Nephron progenitor cell (in vitro differentiated cells): ENCODE measurements at regions not wholly inside any gene's neighbourhood (a gene's known extent, or its start where the extent isn't known, plus 50 kb on each side); places are given as distances from the start of the nearest gene placed in this dataset.
A peak's percentile ranks its signal among the peaks of the same experiment; 100 is the strongest.

Source experiments
- DNase-seq: peaks from one replicate; pipeline ENCODE4 v3.0.0; 2021
- H3K27ac Mint-ChIP-seq: 2 replicates; pipeline ENCODE4 v1.8.0; 2021; ENCODE audit warnings: mild to moderate bottlenecking, moderate library complexity, mixed read lengths
- H3K27me3 Mint-ChIP-seq: 2 replicates; pipeline ENCODE4 v1.8.0; 2021; ENCODE audit warnings: mild to moderate bottlenecking, low read depth, mixed read lengths; ENCODE audit not compliant: poor library complexity
- H3K36me3 Mint-ChIP-seq: 2 replicates; pipeline ENCODE4 v1.8.0; 2021; ENCODE audit warnings: low read depth, mixed read lengths
- H3K4me1 Mint-ChIP-seq: 2 replicates; pipeline ENCODE4 v1.8.0; 2021; ENCODE audit warnings: mixed read lengths
- H3K4me3 Mint-ChIP-seq: 2 replicates; pipeline ENCODE4 v1.8.0; 2021; ENCODE audit warnings: mild to moderate bottlenecking, moderate library complexity, mixed read lengths
- H3K9me3 Mint-ChIP-seq: 2 replicates; pipeline ENCODE4 v1.8.0; 2021; ENCODE audit warnings: mild to moderate bottlenecking, moderate library complexity, mixed read lengths
- TF ChIP-seq, protein P1 (sequence below): fragments of 200-600 bp; sonication (generic); IDR thresholded peaks from 2 replicates; pipeline ENCODE4 v1.5.0; 2021; ENCODE audit warnings: antibody characterized with exemption

DNA sequence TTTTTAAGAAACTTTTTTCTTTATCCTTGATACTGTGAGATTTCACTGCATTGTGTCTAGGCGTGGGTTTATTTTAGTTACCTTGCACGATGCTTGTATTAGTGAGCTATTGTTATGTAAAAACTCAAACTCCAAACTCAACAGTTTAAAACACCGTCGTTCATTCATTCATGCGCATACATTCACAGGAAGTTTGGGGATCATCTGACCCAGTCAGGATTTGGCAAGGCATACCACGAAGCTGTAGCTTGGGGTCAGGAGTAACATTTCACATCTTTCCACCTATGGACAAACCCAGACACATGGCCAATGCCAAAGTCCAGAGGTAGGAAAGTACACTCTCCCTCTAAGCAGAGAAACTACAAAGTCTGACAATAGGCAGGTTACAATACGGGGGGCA lies 324.6 kb upstream of the CHRM3 start:
- H3K27ac Mint-ChIP-seq: no peak overlapping the region
- no peaks in the 10 kb centered on the region for H3K4me1 Mint-ChIP-seq
- TF ChIP-seq, protein P1, sequence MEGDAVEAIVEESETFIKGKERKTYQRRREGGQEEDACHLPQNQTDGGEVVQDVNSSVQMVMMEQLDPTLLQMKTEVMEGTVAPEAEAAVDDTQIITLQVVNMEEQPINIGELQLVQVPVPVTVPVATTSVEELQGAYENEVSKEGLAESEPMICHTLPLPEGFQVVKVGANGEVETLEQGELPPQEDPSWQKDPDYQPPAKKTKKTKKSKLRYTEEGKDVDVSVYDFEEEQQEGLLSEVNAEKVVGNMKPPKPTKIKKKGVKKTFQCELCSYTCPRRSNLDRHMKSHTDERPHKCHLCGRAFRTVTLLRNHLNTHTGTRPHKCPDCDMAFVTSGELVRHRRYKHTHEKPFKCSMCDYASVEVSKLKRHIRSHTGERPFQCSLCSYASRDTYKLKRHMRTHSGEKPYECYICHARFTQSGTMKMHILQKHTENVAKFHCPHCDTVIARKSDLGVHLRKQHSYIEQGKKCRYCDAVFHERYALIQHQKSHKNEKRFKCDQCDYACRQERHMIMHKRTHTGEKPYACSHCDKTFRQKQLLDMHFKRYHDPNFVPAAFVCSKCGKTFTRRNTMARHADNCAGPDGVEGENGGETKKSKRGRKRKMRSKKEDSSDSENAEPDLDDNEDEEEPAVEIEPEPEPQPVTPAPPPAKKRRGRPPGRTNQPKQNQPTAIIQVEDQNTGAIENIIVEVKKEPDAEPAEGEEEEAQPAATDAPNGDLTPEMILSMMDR: no peak
- H3K27me3 Mint-ChIP-seq: no peaks in the 10 kb centered on the region
- no peak for DNase-seq
- no peaks in the 10 kb centered on the region for H3K36me3 Mint-ChIP-seq
- no peaks in the 10 kb centered on the region for H3K9me3 Mint-ChIP-seq
- no peak overlapping the region for H3K4me3 Mint-ChIP-seq

DNA sequence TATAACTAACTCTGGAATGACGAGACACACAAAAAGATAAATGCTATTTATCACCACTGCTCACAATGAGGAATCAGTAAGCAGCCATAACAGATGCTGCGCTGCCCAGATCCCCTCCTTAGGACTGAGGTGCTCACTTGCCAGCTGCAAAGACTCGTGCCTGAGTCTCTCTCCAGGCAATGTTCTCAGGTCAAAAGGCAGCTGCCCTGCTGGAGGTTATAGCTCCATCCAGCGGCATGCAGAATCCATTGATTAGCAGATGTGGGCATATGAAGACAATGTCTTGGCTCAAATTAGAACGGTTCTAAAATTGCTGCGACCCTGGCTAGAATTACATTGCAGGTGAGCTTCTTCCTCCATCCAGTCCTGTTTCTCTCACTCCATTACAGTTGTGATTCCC lies 328.2 kb upstream of the CHRM3 start:
- Mint-ChIP-seq H3K27ac (no peak overlapping the region), H3K27me3 (no peaks in the 10 kb centered on the region), H3K36me3 (no peaks in the 10 kb centered on the region), H3K9me3 (peaks cover 14% of the 10 kb centered on the region), H3K4me1 (no peaks in the 10 kb centered on the region), H3K4me3 (no peak overlapping the region)
- no peak for DNase-seq
- TF ChIP-seq, protein P1: no peak

DNA sequence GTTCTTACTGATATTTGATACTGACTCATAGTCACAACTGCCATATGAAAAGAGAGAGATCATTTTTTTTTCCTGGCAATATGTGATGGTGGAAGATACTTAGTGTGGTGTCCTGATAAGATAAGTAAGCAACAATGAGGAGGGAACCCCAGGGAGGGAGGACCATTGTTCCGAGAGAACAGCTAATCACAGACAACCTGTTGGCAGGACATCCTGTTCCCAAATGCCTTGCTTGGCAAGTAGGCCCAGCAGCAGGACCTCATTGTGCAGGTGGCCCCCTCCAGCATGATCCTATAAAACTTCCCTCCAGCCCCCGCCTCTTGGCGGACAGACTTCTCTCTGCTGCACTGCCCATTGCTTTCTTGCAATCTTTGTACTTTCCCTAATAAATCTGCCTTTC lies 329.4 kb upstream of the CHRM3 start:
- no peak for DNase-seq
- no peaks in the 10 kb centered on the region for H3K36me3 Mint-ChIP-seq

DNA sequence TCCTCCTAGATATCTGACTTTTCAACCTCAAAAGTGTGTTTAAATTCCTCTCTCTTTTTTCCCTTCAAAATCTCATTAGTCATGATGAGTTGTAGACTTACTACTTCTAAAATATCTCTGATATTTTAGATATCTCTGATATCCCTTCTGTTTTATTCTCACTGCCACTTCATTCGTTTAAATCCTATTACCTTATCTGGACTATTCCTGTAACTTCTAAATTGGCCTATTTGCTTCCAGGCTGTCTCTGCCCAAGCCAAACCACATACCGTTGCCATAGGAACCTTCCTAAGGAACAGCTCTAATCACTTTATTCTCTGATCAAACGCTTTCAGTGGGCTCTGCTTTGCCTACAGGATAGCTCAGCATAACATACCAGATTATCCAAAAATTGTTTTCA lies 333.1 kb upstream of the CHRM3 start:
- TF ChIP-seq, protein P1: no peak
- no peak for DNase-seq
- Mint-ChIP-seq H3K27ac (no peak overlapping the region), H3K4me1 (no peaks in the 10 kb centered on the region), H3K4me3 (no peak overlapping the region), H3K36me3 (no peaks in the 10 kb centered on the region), H3K27me3 (no peaks in the 10 kb centered on the region), H3K9me3 (peaks cover 14% of the 10 kb centered on the region)

More for the DNA sequence above, 329.4 kb upstream of the CHRM3 start:
- H3K27ac Mint-ChIP-seq: peak overlapping the region; percentile 88
- no peaks in the 10 kb centered on the region for H3K4me1 Mint-ChIP-seq
- peaks cover 14% of the 10 kb centered on the region for H3K9me3 Mint-ChIP-seq
- TF ChIP-seq, protein P1: no peak
- no peak overlapping the region for H3K4me3 Mint-ChIP-seq
- no peaks in the 10 kb centered on the region for H3K27me3 Mint-ChIP-seq

DNA sequence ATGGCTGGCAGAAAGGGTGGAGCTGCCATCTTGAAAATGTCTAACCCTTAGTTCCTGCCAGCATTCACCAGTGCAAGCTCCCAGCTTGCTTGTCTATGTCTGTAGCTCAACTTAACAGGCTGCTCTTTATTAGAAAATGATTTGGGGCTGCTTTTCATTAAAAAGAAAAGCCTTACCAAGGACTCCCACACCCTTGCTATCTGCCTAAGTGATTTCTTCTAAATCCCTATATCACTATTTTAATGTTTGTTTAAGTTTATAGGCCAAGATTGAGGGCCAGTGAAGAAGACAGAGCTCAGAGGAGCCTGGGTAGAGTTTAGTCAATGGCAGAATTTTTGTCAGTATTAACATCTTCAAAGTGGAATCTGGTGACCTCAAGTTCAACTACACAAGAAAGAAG lies 336.8 kb upstream of the CHRM3 start:
- Mint-ChIP-seq H3K4me3 (no peak overlapping the region), H3K27me3 (no peaks in the 10 kb centered on the region), H3K27ac (no peak overlapping the region), H3K36me3 (no peaks in the 10 kb centered on the region), H3K9me3 (no peaks in the 10 kb centered on the region), H3K4me1 (no peaks in the 10 kb centered on the region)
- no peak for DNase-seq
- TF ChIP-seq, protein P1: no peak

DNA sequence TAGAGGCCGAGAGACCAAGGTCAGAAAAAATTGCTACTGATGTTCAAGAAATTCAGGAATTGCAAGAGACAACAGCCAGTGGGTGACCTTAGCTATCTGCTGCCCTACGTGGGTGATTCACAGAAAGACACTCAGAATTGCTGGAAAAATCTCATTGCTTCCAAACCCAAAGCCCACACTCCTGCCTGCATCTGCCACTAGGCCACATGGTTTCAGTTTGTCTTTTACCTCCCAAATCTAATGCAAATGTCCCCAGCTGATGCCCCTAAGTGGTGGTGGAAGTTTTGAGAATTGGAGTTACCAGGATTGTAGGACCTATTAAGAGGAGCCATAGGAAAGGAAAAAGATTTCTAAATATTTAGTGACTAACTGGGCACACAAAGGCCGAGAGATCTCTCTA lies 341.5 kb upstream of the CHRM3 start:
- Mint-ChIP-seq H3K9me3 (no peaks in the 10 kb centered on the region), H3K36me3 (no peaks in the 10 kb centered on the region), H3K4me3 (no peak overlapping the region), H3K27ac (no peak overlapping the region), H3K27me3 (no peaks in the 10 kb centered on the region), H3K4me1 (peaks cover 10% of the 10 kb centered on the region)
- DNase-seq: no peak
- TF ChIP-seq, protein P1: no peak
